Heart left ventricle (tissue), 16 donors: ENCODE measurements at regions not wholly inside any gene's neighbourhood (a gene's known extent, or its start where the extent isn't known, plus 50 kb on each side); places are given as distances from the start of the nearest gene placed in this dataset.
A peak's percentile ranks its signal among the peaks of the same experiment; 100 is the strongest.

Experiments used
- ATAC-seq, 4 donors: fragments of 200-7000 bp; cut with Tn5 transposase; one replicate each; pipeline ENCODE4 v1.9.1; 2020 to 2022; ENCODE audit warnings: moderate library complexity in 4 of 4, mild to moderate bottlenecking in 3 of 4, moderate number of reproducible peaks in 1 of 4
- DNase-seq, 5 donors: peaks; one replicate each; pipeline ENCODE4 v3.0.0-alpha.2; 2020
- H3K27ac ChIP-seq, 12 donors: fragments of 200-600 bp; sonication (generic) in 4 of 12; one replicate each; pipeline versions ENCODE4 v1.5.0 to v1.8.0; 2016 to 2022; ENCODE audit warnings: mild to moderate bottlenecking in 2 of 12
- H3K27me3 ChIP-seq, 9 donors: fragments of 200-600 bp; sonication (generic) in 2 of 9; one replicate each; pipeline versions ENCODE4 v1.5.1 to v1.8.0; 2016 to 2022; ENCODE audit warnings: mild to moderate bottlenecking in 3 of 9
- H3K36me3 ChIP-seq, 9 donors: fragments of 200-600 bp; sonication (generic) in 2 of 9; one replicate each; pipeline versions ENCODE4 v1.5.0 to v1.8.0; 2018 to 2022; ENCODE audit warnings: mild to moderate bottlenecking in 2 of 9
- H3K4me1 ChIP-seq, 12 donors: fragments of 200-600 bp; sonication (generic) in 4 of 12; one replicate each; pipeline versions ENCODE4 v1.5.0 to v1.8.0; 2016 to 2022; ENCODE audit warnings: mild to moderate bottlenecking in 3 of 12
- H3K4me3 ChIP-seq, 12 donors: fragments of 200-600 bp; sonication (generic) in 4 of 12; one replicate each; pipeline versions ENCODE4 v1.5.0 to v1.8.0; 2017 to 2022; ENCODE audit warnings: mild to moderate bottlenecking in 9 of 12, moderate library complexity in 4 of 12
- H3K9me3 ChIP-seq, 12 donors: fragments of 200-600 bp; sonication (generic) in 4 of 12; one replicate each; pipeline versions ENCODE4 v1.5.0 to v1.8.0; 2016 to 2022; ENCODE audit warnings: mild to moderate bottlenecking in 1 of 12
- CTCF ChIP-seq, 12 donors: fragments of 200-600 bp; sonication (generic) in 4 of 12; IDR thresholded peaks; one replicate each; pipeline versions ENCODE4 v1.5.0 to v1.8.0; 2018 to 2022; ENCODE audit warnings: antibody characterized with exemption in 12 of 12, mild to moderate bottlenecking in 5 of 12
- POLR2A ChIP-seq, 2 donors: fragments of 450-650 bp; IDR thresholded peaks; one replicate each; pipeline ENCODE4 v1.6.1; 2017; ENCODE audit warnings: antibody characterized with exemption in 2 of 2, mild to moderate bottlenecking in 2 of 2, moderate library complexity in 2 of 2
- WGBS, 4 donors: extraction: QIAGEN DNeasy Blood & Tissue Kit in 2 of 4; methylation state at CpG; one replicate each; pipeline versions ENCODE4 v1.1.5 to v1.1.7; 2013 to 2018; 5-methylcytosine and 5-hydroxymethylcytosine counted together
- intact Hi-C, 10 donors: fragments of 100-400 bp; cut with DNase I; formaldehyde crosslinking; loops; one replicate each; pipeline versions ENCODE4 v1.11.1 to v1.14.2; 2022
- donor health status: ischemic (EF 13 %, LVEDD 7.1; RV severe dilation, severe dysfunction).
- donor health status: healthy with polysubstance abuse.
- donor health status: DM: no; HTN: yes; CAD: no.
- donor health status: DM: no; HTN: no; CAD: no.
- donor health status: ischemic (EF 25% LVEDD 6.9; RV normal size, moderate dysfunction).
- donor health status: ischemic (EF 25% LVEDD 5.7; RV mildly dilated, moderate dysfunction).
- donor health status: healthy.
- donor health status: DM: yes; HTN: yes; CAD: no.
- donor health status: ischemic (EF 35%, LVEDD 5.7; RV mildly dilated, moderate dysfunction).
- donor health status: nonischemic (EF 11% LVEDD 7.7; RV severe dilation, severe dysfunction).
- donor health status: DM: yes; HTN: yes; CAD: no.
- donor health status: PGD.
- donor health status: ischemic (EF 29% LVEDD 5.4; RV normal size, mild dysfunction).
- donor health status: nonischemic (EF 23%, LVEDD 6.1; RV moderate dilation, normal function).

- H3K27ac ChIP-seq = peak overlapping the region in 1 of 12 donors; percentile 38
- no peaks in the 10 kb centered on the region for H3K9me3 ChIP-seq
- no peak for TF ChIP-seq CTCF (IDR thresholded peaks at IDR 0.05)
- no peaks in the 10 kb centered on the region for H3K36me3 ChIP-seq
- no peaks in the 10 kb centered on the region for H3K27me3 ChIP-seq
- DNase-seq (peak in 3 of 5 donors; percentile 20 to 51 (median 22)), ATAC-seq (peak; percentile 76 to 95 (median 90))
- peaks cover 0 to 15% (median 5%) of the 10 kb centered on the region in 12 donors for H3K4me1 ChIP-seq
- 61 to 78% (median 64%) methylated on average over 2 to 4 of the region's 4 CpGs for WGBS, 4 donors
- H3K4me3 ChIP-seq = no peak overlapping the region
- intact Hi-C loops = no loop called here
Measured at GRCh38 chr19:31963746-31964145, 381.7 kb upstream of the ZNF507 start.

- DNase-seq (no peak), ATAC-seq (no peak)
- WGBS, 4 donors = 52 to 71% (median 60%) methylated on average over 5 of the region's 5 CpGs
- H3K9me3 ChIP-seq = no peaks in the 10 kb centered on the region
- TF ChIP-seq CTCF (IDR thresholded peaks at IDR 0.05) (no peak), POLR2A (IDR thresholded peaks at IDR 0.05) (no peak)
- intact Hi-C loops = no loop called here
- no peak overlapping the region for H3K4me3 ChIP-seq
- no peaks in the 10 kb centered on the region for H3K27me3 ChIP-seq
- H3K27ac ChIP-seq = no peak overlapping the region
- no peaks in the 10 kb centered on the region for H3K36me3 ChIP-seq
- peaks cover 0 to 2% (median 0%) of the 10 kb centered on the region in 12 donors for H3K4me1 ChIP-seq
Measured at GRCh38 chr19:31969016-31969415, 376.4 kb upstream of the ZNF507 start.

- ATAC-seq (no peak), DNase-seq (no peak)
- TF ChIP-seq POLR2A (IDR thresholded peaks at IDR 0.05) (no peak), CTCF (IDR thresholded peaks at IDR 0.05) (no peak)
- WGBS, 4 donors = 27 to 43% (median 31%) methylated on average over 2 of the region's 2 CpGs
- Histone ChIP-seq H3K27ac (peak overlapping the region in 1 of 12 donors; percentile 13), H3K9me3 (no peaks in the 10 kb centered on the region), H3K4me1 (no peaks in the 10 kb centered on the region), H3K27me3 (no peaks in the 10 kb centered on the region), H3K36me3 (no peaks in the 10 kb centered on the region), H3K4me3 (no peak overlapping the region)
- intact Hi-C loops = no loop called here
Measured at GRCh38 chr19:31970027-31970461, 375.4 kb upstream of the ZNF507 start.

- Histone ChIP-seq H3K4me3 (no peak overlapping the region), H3K4me1 (no peaks in the 10 kb centered on the region), H3K36me3 (no peaks in the 10 kb centered on the region), H3K9me3 (no peaks in the 10 kb centered on the region), H3K27me3 (no peaks in the 10 kb centered on the region), H3K27ac (no peak overlapping the region)
- WGBS, 4 donors = 72 to 88% (median 79%) methylated on average over 4 of the region's 4 CpGs
- TF ChIP-seq POLR2A (IDR thresholded peaks at IDR 0.05) (no peak), CTCF (IDR thresholded peaks at IDR 0.05) (no peak)
- DNase-seq (no peak), ATAC-seq (no peak)
- intact Hi-C loops = no loop called here
Measured at GRCh38 chr19:31974290-31974689, 371.1 kb upstream of the ZNF507 start.
